Mesenchymal stem cell (in vitro differentiated cells and primary cell): ENCODE measurements at regions not wholly inside any gene's neighbourhood (a gene's known extent, or its start where the extent isn't known, plus 50 kb on each side); places are given as distances from the start of the nearest gene placed in this dataset.
A peak's percentile ranks its signal among the peaks of the same experiment; 100 is the strongest.

Experiments
- DNase-seq: peaks from one replicate; pipeline ENCODE4 v3.0.0-alpha.2; 2013
- H2AFZ ChIP-seq: one replicate; pipeline ENCODE4 v1.6.1; 2013; ENCODE audit warnings: low read depth, mild to moderate bottlenecking, control low read depth, inconsistent platforms, low read length, moderate library complexity
- H2AK5ac ChIP-seq: 2 replicates; pipeline ENCODE4 v1.6.1; 2013; ENCODE audit warnings: low read length, moderate library complexity, mild to moderate bottlenecking, inconsistent platforms; ENCODE audit not compliant: severe bottlenecking
- H2BK120ac ChIP-seq: one replicate; pipeline ENCODE4 v1.6.1; 2013; ENCODE audit warnings: low read depth, mild to moderate bottlenecking, inconsistent platforms, low read length, moderate library complexity
- H2BK12ac ChIP-seq, 2 experiments: one replicate each; pipeline ENCODE4 v1.6.1; 2013; ENCODE audit warnings: inconsistent platforms in 2 of 2, low read length in 2 of 2, mild to moderate bottlenecking in 2 of 2, moderate library complexity in 2 of 2, control low read depth in 1 of 2
- H2BK15ac ChIP-seq: one replicate; pipeline ENCODE4 v1.6.1; 2013; ENCODE audit warnings: mild to moderate bottlenecking, low read depth, inconsistent platforms; ENCODE audit not compliant: poor library complexity, severe bottlenecking
- H2BK5ac ChIP-seq: 2 replicates; pipeline ENCODE4 v1.6.1; 2013; ENCODE audit warnings: low read depth, mild to moderate bottlenecking, low read length, control low read depth, inconsistent platforms; ENCODE audit not compliant: poor library complexity, severe bottlenecking
- H3K14ac ChIP-seq, 2 experiments: one replicate each; pipeline ENCODE4 v1.6.1; 2013; ENCODE audit warnings: inconsistent platforms in 2 of 2, low read length in 2 of 2, control low read depth in 1 of 2, mild to moderate bottlenecking in 1 of 2, moderate library complexity in 1 of 2
- H3K18ac ChIP-seq, 2 experiments: one replicate each; pipeline ENCODE4 v1.6.1; 2013; ENCODE audit warnings: inconsistent platforms in 2 of 2, low read length in 2 of 2, control low read depth in 1 of 2, low read depth in 1 of 2, mild to moderate bottlenecking in 1 of 2
- H3K23ac ChIP-seq, 2 experiments: one replicate each; pipeline ENCODE4 v1.6.1; 2013; ENCODE audit warnings: inconsistent platforms in 2 of 2, low read length in 2 of 2, mild to moderate bottlenecking in 2 of 2, moderate library complexity in 2 of 2, control low read depth in 1 of 2
- H3K27ac ChIP-seq: 2 replicates; pipeline ENCODE4 v1.5.1; 2013; ENCODE audit warnings: mild to moderate bottlenecking, moderate library complexity, low read length, control low read depth, inconsistent platforms; ENCODE audit not compliant: poor library complexity, severe bottlenecking
- H3K27me3 ChIP-seq, 2 experiments: 2 replicates each; pipeline versions ENCODE4 v1.6.1 to v1.7.0; 2013; ENCODE audit warnings: low read length in 2 of 2, mild to moderate bottlenecking in 2 of 2, moderate library complexity in 2 of 2, control low read depth in 1 of 2, inconsistent platforms in 1 of 2; ENCODE audit not compliant: control insufficient read depth in 1 of 2, insufficient read depth in 1 of 2
- H3K36me3 ChIP-seq, 2 experiments: 2 replicates each; pipeline versions ENCODE4 v1.6.1 to v1.7.0; 2013; ENCODE audit warnings: low read length in 2 of 2, control low read depth in 1 of 2, inconsistent platforms in 1 of 2, low read depth in 1 of 2, mild to moderate bottlenecking in 1 of 2; ENCODE audit not compliant: insufficient read depth in 2 of 2, control insufficient read depth in 1 of 2
- H3K4ac ChIP-seq, 2 experiments: one replicate each; pipeline ENCODE4 v1.6.1; 2013; ENCODE audit warnings: inconsistent platforms in 2 of 2, low read length in 2 of 2, mild to moderate bottlenecking in 2 of 2, moderate library complexity in 2 of 2, control low read depth in 1 of 2, low read depth in 1 of 2
- H3K4me1 ChIP-seq: 2 replicates; pipeline ENCODE4 v1.6.1; 2013; ENCODE audit warnings: low read depth, low read length, control low read depth; ENCODE audit not compliant: control insufficient read depth, insufficient read depth
- H3K4me2 ChIP-seq: 2 replicates; pipeline ENCODE4 v1.6.1; 2013; ENCODE audit warnings: low read length, mild to moderate bottlenecking, inconsistent platforms; ENCODE audit not compliant: poor library complexity, severe bottlenecking
- H3K4me3 ChIP-seq, 2 experiments: 2 replicates each; pipeline versions ENCODE4 v1.5.1 to v1.7.0; 2013; ENCODE audit warnings: low read length in 2 of 2, mild to moderate bottlenecking in 2 of 2, control low read depth in 1 of 2, low read depth in 1 of 2; ENCODE audit not compliant: insufficient read depth in 1 of 2
- H3K79me1 ChIP-seq: replicated peaks from 2 replicates; pipeline ENCODE4 v1.6.1; 2013; ENCODE audit warnings: mild to moderate bottlenecking, control low read depth, low read length, inconsistent platforms; ENCODE audit not compliant: poor library complexity, severe bottlenecking
- H3K9ac ChIP-seq: 2 replicates; pipeline ENCODE4 v1.7.0; 2013; ENCODE audit warnings: mild to moderate bottlenecking, low read length, moderate library complexity
- H3K9me3 ChIP-seq: 2 replicates; pipeline ENCODE4 v1.7.0; 2013; ENCODE audit warnings: mild to moderate bottlenecking, low read length; ENCODE audit not compliant: control insufficient read depth
- H4K8ac ChIP-seq: one replicate; pipeline ENCODE4 v1.6.1; 2013; ENCODE audit warnings: inconsistent platforms, mild to moderate bottlenecking, low read length, moderate library complexity
- H4K91ac ChIP-seq: one replicate; pipeline ENCODE4 v1.6.1; 2013; ENCODE audit warnings: mild to moderate bottlenecking, low read length, inconsistent platforms
- WGBS: methylation state at CpG from one replicate; pipeline ENCODE4 v1.1.7; 2013; ENCODE audit warnings: mixed read lengths; 5-methylcytosine and 5-hydroxymethylcytosine counted together

- Histone ChIP-seq H4K8ac (no peak overlapping the region), H3K4me1 (no peaks in the 10 kb centered on the region), H3K4ac (no peak overlapping the region), H2BK120ac (no peak overlapping the region), H2AFZ (no peak overlapping the region), H3K18ac (no peak overlapping the region), H3K27me3 (no peaks in the 10 kb centered on the region), H2BK15ac (no peak overlapping the region), H3K36me3 (no peaks in the 10 kb centered on the region), H3K9ac (peak overlapping the region; percentile 5), H2BK12ac (no peak overlapping the region), H2BK5ac (no peak overlapping the region), H3K27ac (no peak overlapping the region), H4K91ac (no peak overlapping the region), H3K9me3 (no peaks in the 10 kb centered on the region), H3K4me2 (no peak overlapping the region), H3K14ac (no peak overlapping the region), H3K79me1 (no peaks in the 10 kb centered on the region), H2AK5ac (no peak overlapping the region), H3K23ac (no peak overlapping the region), H3K4me3 (no peak overlapping the region)
- DNase-seq: peak; percentile 19
- 63% methylated on average over 3 of the region's 3 CpGs for WGBS
These were observed 246.2 kb downstream of the ETV1 start for GRCh38 chr7:13743226-13743625.

GRCh38 chr7:13745530-13745929 lies 243.9 kb downstream of the ETV1 start:
- Histone ChIP-seq H2BK15ac (no peak overlapping the region), H3K23ac (no peak overlapping the region), H3K4me1 (no peaks in the 10 kb centered on the region), H3K18ac (no peak overlapping the region), H3K4me3 (no peak overlapping the region), H3K4ac (no peak overlapping the region), H2AFZ (no peak overlapping the region), H3K27me3 (no peaks in the 10 kb centered on the region), H3K14ac (no peak overlapping the region), H3K4me2 (no peak overlapping the region), H3K9ac (no peak overlapping the region), H3K9me3 (no peaks in the 10 kb centered on the region), H4K91ac (no peak overlapping the region), H2BK120ac (no peak overlapping the region), H4K8ac (no peak overlapping the region), H2AK5ac (no peak overlapping the region), H2BK12ac (no peak overlapping the region), H3K36me3 (no peaks in the 10 kb centered on the region), H3K79me1 (no peaks in the 10 kb centered on the region), H3K27ac (no peak overlapping the region), H2BK5ac (no peak overlapping the region)
- DNase-seq: no peak
- 100% methylated on average over 1 of the region's 1 CpG for WGBS

DNA sequence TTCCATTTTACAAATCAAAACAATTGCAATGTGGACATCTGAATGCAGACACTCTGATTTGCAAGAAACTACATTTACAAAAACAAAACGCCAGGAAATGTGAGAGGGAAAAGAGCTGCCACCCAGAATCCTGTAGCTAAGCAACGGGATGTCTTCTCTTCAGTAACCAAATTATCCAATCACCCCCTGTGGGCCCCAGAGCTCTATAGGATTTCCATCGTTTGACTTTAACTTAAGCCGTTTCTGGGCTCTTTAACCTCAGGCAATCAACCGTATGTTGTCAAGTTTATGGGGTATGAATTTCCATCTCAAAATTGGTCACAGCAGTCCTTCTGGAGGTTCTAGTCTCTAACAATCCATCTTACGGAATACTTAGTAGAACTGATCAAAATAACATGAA lies 240.5 kb downstream of the ETV1 start:
- H2BK120ac ChIP-seq: no peak overlapping the region
- no peak overlapping the region for H3K23ac ChIP-seq
- no peak overlapping the region for H2BK12ac ChIP-seq
- no peak overlapping the region for H3K9ac ChIP-seq
- 55% methylated on average over 5 of the region's 6 CpGs for whole genome bisulfite sequencing
- H3K9me3 ChIP-seq: no peaks in the 10 kb centered on the region
- no peak overlapping the region for H3K14ac ChIP-seq
- no peak overlapping the region for H2BK15ac ChIP-seq
- H3K79me1 ChIP-seq: no peaks in the 10 kb centered on the region
- no peak overlapping the region for H2BK5ac ChIP-seq
- H3K27ac ChIP-seq: no peak overlapping the region
- no peaks in the 10 kb centered on the region for H3K27me3 ChIP-seq
- no peak for DNase-seq
- no peak overlapping the region for H4K91ac ChIP-seq
- no peak overlapping the region for H2AFZ ChIP-seq
- no peak overlapping the region for H3K4me3 ChIP-seq
- no peak overlapping the region for H3K18ac ChIP-seq
- H3K4me1 ChIP-seq: no peaks in the 10 kb centered on the region
- H3K4me2 ChIP-seq: no peak overlapping the region
- no peak overlapping the region for H4K8ac ChIP-seq
- H3K36me3 ChIP-seq: no peaks in the 10 kb centered on the region
- H2AK5ac ChIP-seq: no peak overlapping the region
- no peak overlapping the region for H3K4ac ChIP-seq

DNA sequence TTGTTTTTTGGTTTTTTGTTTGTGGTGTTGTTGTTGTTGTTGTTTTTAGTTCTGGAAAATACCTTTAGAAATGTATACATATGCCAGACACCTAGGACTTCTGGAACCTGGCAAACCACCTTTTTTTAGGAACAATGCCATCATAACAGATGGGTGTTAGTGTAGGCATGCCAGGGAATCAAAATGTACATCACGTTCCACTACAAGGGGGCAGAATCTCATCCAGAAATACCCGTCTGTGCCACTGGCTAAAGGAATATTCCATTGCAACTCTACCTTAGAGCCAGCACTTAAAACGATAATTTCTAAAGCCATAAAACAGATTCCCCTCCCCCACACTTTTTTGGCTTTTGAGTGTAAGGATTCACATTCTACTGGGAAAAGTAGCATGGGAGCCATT lies 239.8 kb downstream of the ETV1 start:
- Histone ChIP-seq H3K4ac (no peak overlapping the region), H3K79me1 (no peaks in the 10 kb centered on the region), H3K4me1 (no peaks in the 10 kb centered on the region), H2AFZ (no peak overlapping the region), H2BK15ac (no peak overlapping the region), H3K4me3 (no peak overlapping the region), H4K8ac (no peak overlapping the region), H3K14ac (no peak overlapping the region), H3K9me3 (no peaks in the 10 kb centered on the region), H4K91ac (no peak overlapping the region), H3K27ac (no peak overlapping the region), H3K36me3 (no peaks in the 10 kb centered on the region), H3K27me3 (no peaks in the 10 kb centered on the region), H2AK5ac (no peak overlapping the region), H3K9ac (no peak overlapping the region), H2BK120ac (no peak overlapping the region), H3K18ac (no peak overlapping the region), H3K4me2 (no peak overlapping the region), H3K23ac (no peak overlapping the region), H2BK12ac (no peak overlapping the region), H2BK5ac (no peak overlapping the region)
- 93% methylated on average over 2 of the region's 3 CpGs for WGBS
- DNase-seq: no peak
